HepG2 (cell line): ENCODE measurements at regions not wholly inside any gene's neighbourhood (a gene's known extent, or its start where the extent isn't known, plus 50 kb on each side); places are given as distances from the start of the nearest gene placed in this dataset.

Experiments
- ATAC-seq: fragments of 200-7000 bp; cut with Tn5 transposase; 3 replicates; pipeline ENCODE4 v1.9.1; 2020; ENCODE audit warnings: mild to moderate bottlenecking, moderate library complexity
- BruUV-seq: library from RNA; stranded (reverse); fragments of 400-500 nt; replicated peaks from 2 replicates; lab custom pipeline; 2021; lab: Mats Ljungman, UMichigan
- CTCF ChIA-PET: fragments of 300-600 bp; formaldehyde crosslinking; extraction: SDS; loops from one replicate; lab custom pipeline; 2021; ENCODE audit warnings: low total read pairs, inconsistent platforms, low intra/inter-chr PET ratio; lab: Yijun Ruan, JAX
- POLR2A ChIA-PET: fragments of 350-600 bp; sonication (Branson Sonifier 250); formaldehyde crosslinking; loops from one replicate; lab custom pipeline; 2020; ENCODE audit warnings: antibody characterized with exemption, inconsistent platforms; lab: Yijun Ruan, JAX
- DNase-seq: peaks from one replicate; pipeline ENCODE4 v3.0.0-alpha.2; 2015; ENCODE audit warnings: low spot score
- FAIRE-seq: peaks from 3 replicates; lab custom pipeline; 2011; peaks lifted over from hg19 to GRCh38; lab: Jason Lieb, UNC
- H2AFZ ChIP-seq: one replicate; pipeline ENCODE4 v1.6.1; 2011; ENCODE audit warnings: low read length, inconsistent platforms
- H3K27ac ChIP-seq: fragments of 300-600 bp; 3 replicates; pipeline ENCODE4 v1.8.0; 2011; ENCODE audit warnings: mixed run types, mild to moderate bottlenecking, mixed read lengths, low read length, inconsistent platforms; ENCODE audit not compliant: insufficient read depth; ENCODE audit errors: extremely low read length
- H3K27me3 ChIP-seq, 2 experiments: fragments of 200-600 bp in 1 of 2; 2 replicates in 1 of 2; 3 replicates in 1 of 2; pipeline versions ENCODE4 v1.6.0 to v1.8.0; 2011; ENCODE audit warnings: low read length in 2 of 2, mild to moderate bottlenecking in 2 of 2, moderate library complexity in 2 of 2, inconsistent platforms in 1 of 2; ENCODE audit not compliant: insufficient read depth in 2 of 2, control insufficient read depth in 1 of 2
- H3K36me3 ChIP-seq, 2 experiments: fragments of 200-600 bp in 1 of 2; replicated peaks in 1 of 2; 2 replicates in 1 of 2; 3 replicates in 1 of 2; pipeline versions ENCODE4 v1.5.1 to v1.8.0; 2011; ENCODE audit warnings: low read length in 2 of 2, inconsistent platforms in 1 of 2; ENCODE audit not compliant: insufficient read depth in 2 of 2, control insufficient read depth in 1 of 2
- H3K4me1 ChIP-seq: 2 replicates; pipeline ENCODE4 v1.5.1; 2012; ENCODE audit warnings: low read length, inconsistent platforms; ENCODE audit not compliant: insufficient read depth
- H3K4me2 ChIP-seq: 2 replicates; pipeline ENCODE4 v1.6.0; 2011; ENCODE audit warnings: low read depth, low read length, inconsistent platforms
- H3K4me3 ChIP-seq, 3 experiments: fragments of 200-600 bp in 1 of 3; sonication (generic), shearing (Covaris generic) in 1 of 3; replicated peaks in 1 of 3; 2 replicates each; pipeline ENCODE4 v1.5.1; 2011 to 2016; ENCODE audit warnings: low read length in 3 of 3, inconsistent platforms in 2 of 3, low read depth in 2 of 3, mild to moderate bottlenecking in 2 of 3, control low read depth in 1 of 3, mixed read lengths in 1 of 3; ENCODE audit not compliant: insufficient read depth in 1 of 3
- H3K79me2 ChIP-seq: one replicate; pipeline ENCODE4 v1.6.1; 2011; ENCODE audit warnings: low read length, inconsistent platforms; ENCODE audit not compliant: insufficient read depth
- H3K9ac ChIP-seq: 2 replicates; pipeline ENCODE4 v1.6.0; 2011; ENCODE audit warnings: mild to moderate bottlenecking, low read depth, low read length, inconsistent platforms; ENCODE audit not compliant: insufficient read depth
- H3K9me3 ChIP-seq: 2 replicates; pipeline ENCODE4 v1.5.1; 2012; ENCODE audit warnings: mild to moderate bottlenecking, low read length
- H4K20me1 ChIP-seq: 2 replicates; pipeline ENCODE4 v1.6.0; 2011; ENCODE audit warnings: inconsistent platforms, mild to moderate bottlenecking, low read length, moderate library complexity; ENCODE audit not compliant: insufficient read depth
- KMT2B ChIP-seq: IDR thresholded peaks from 2 replicates; pipeline ENCODE4 v1.6.1; 2016; ENCODE audit warnings: missing genetic modification reagents, missing compliant biosample characterization
- MBNL3 ChIP-seq: fragments of 250-450 bp; sonication (Bioruptor Pico); conservative IDR thresholded peaks from 2 replicates; pipeline ENCODE4 v1.8.0; 2022; ENCODE audit warnings: mild to moderate bottlenecking, inconsistent platforms
- ONECUT2 ChIP-seq: sonication (generic); formaldehyde crosslinking; IDR thresholded peaks from 2 replicates; pipeline ENCODE4 v1.4.0; 2020; ENCODE audit warnings: missing genetic modification reagents
- SETDB1 ChIP-seq: sonication (generic); formaldehyde crosslinking; IDR thresholded peaks from 2 replicates; pipeline ENCODE4 v1.5.1; 2020; ENCODE audit warnings: missing genetic modification reagents, mild to moderate bottlenecking, borderline replicate concordance
- ZNF34 ChIP-seq: sonication (generic); formaldehyde crosslinking; IDR thresholded peaks from 2 replicates; pipeline ENCODE4 v1.4.0; 2020; ENCODE audit warnings: mild to moderate bottlenecking, missing genetic modification reagents, borderline replicate concordance
- WGBS: methylation state at CpG from one replicate; pipeline ENCODE4 v1.1.6; 2017; ENCODE audit warnings: low lambda C conversion rate; 5-methylcytosine and 5-hydroxymethylcytosine counted together
- in situ Hi-C: cut with HindIII; loops from 2 replicates; pipeline ENCODE4 v1.10.0; 2017; ENCODE audit warnings: low pct_unique_long_range_greater_than_20kb; ENCODE audit not compliant: extremely low pct_ligation_motif_present
- intact Hi-C: fragments of 100-400 bp; cut with micrococcal nuclease; formaldehyde crosslinking; loops from one replicate; pipeline ENCODE4 v1.10.0; 2022; ENCODE audit not compliant: unreplicated experiment
- TF ChIP-seq, protein P1 (sequence below): sonication (generic); formaldehyde crosslinking; IDR thresholded peaks from 2 replicates; pipeline ENCODE4 v1.5.1; 2020; ENCODE audit warnings: mild to moderate bottlenecking, missing genetic modification reagents, borderline replicate concordance
- TF ChIP-seq, protein P2 (sequence below): sonication (generic); formaldehyde crosslinking; IDR thresholded peaks from 2 replicates; pipeline ENCODE4 v1.5.0; 2020; ENCODE audit warnings: mild to moderate bottlenecking, missing genetic modification reagents, borderline replicate concordance
- TF ChIP-seq, protein P3 (sequence below): sonication (generic); formaldehyde crosslinking; IDR thresholded peaks from 2 replicates; pipeline ENCODE4 v1.8.0; 2022; ENCODE audit warnings: mild to moderate bottlenecking, missing genetic modification reagents, borderline replicate concordance
- TF ChIP-seq, protein P4 (sequence below): sonication (generic); formaldehyde crosslinking; IDR thresholded peaks from 2 replicates; pipeline ENCODE4 v1.4.0; 2020; ENCODE audit warnings: mild to moderate bottlenecking, missing genetic modification reagents

DNA sequence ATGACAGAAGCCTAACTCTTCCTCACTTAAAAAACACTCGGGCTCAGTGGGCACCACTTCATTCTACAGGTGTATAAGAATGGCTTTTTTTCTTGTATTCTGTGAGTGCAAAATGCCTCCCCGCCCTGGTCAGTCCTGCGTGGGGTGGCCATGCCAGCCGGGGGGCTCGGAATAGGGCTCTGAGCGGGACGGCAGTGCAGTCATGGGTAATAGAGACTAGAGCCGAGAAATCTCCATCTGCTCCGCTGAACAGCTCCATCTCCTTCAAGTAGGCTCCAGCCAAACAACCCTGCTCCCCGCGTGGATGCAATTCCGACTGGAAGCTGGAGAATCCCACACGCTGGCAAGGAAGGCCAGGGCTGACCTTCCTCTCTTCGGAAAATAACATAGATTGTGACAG is 317.0 kb upstream of the IRX4 start:
- no peaks in the 10 kb centered on the region for H3K79me2 ChIP-seq
- in situ Hi-C loops: loop anchor here (10.0 to 25.0 kb wide), 2 partner anchors 538 to 1405 kb away; no protein-coding TSS in a partner anchor
- CTCF ChIA-PET: no interaction called here
- H3K4me3 ChIP-seq: no peak overlapping the region
- H2AFZ ChIP-seq: no peak overlapping the region
- DNase-seq (no peak), FAIRE-seq (no peak), ATAC-seq (no peak)
- H3K27ac ChIP-seq: no peak overlapping the region
- POLR2A ChIA-PET: no interaction called here
- no TSS peak for BruUV-seq
- H3K4me1 ChIP-seq: no peaks in the 10 kb centered on the region
- WGBS: 9% methylated on average over 14 of the region's 14 CpGs
- H3K9me3 ChIP-seq: peaks cover 7% of the 10 kb centered on the region; the same call in 1 of the 2 replicates
- no peaks in the 10 kb centered on the region for H4K20me1 ChIP-seq
- no peaks in the 10 kb centered on the region for H3K36me3 ChIP-seq
- H3K27me3 ChIP-seq: peaks cover 2 to 26% of the 10 kb centered on the region in 2 experiments; a peak in 3 of 5 replicates
- no peak overlapping the region for H3K4me2 ChIP-seq
- intact Hi-C loops: no loop called here
- no peak overlapping the region for H3K9ac ChIP-seq
- TF ChIP-seq, protein P1, sequence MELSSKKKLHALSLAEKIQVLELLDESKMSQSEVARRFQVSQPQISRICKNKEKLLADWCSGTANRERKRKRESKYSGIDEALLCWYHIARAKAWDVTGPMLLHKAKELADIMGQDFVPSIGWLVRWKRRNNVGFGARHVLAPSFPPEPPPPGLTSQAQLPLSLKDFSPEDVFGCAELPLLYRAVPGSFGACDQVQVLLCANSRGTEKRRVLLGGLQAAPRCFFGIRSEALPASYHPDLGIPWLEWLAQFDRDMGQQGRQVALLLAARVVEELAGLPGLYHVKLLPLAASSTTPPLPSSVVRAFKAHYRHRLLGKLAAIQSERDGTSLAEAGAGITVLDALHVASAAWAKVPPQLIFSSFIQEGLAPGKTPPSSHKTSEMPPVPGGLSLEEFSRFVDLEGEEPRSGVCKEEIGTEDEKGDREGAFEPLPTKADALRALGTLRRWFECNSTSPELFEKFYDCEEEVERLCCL (CRISPR knock-in tag): no peak
- TF ChIP-seq MBNL3 (CRISPR knock-in tag) (no peak), ZNF34 (CRISPR knock-in tag) (no peak), ONECUT2 (no peak), SETDB1 (CRISPR knock-in tag) (no peak), KMT2B (CRISPR knock-in tag) (no peak)
- TF ChIP-seq, protein P2, sequence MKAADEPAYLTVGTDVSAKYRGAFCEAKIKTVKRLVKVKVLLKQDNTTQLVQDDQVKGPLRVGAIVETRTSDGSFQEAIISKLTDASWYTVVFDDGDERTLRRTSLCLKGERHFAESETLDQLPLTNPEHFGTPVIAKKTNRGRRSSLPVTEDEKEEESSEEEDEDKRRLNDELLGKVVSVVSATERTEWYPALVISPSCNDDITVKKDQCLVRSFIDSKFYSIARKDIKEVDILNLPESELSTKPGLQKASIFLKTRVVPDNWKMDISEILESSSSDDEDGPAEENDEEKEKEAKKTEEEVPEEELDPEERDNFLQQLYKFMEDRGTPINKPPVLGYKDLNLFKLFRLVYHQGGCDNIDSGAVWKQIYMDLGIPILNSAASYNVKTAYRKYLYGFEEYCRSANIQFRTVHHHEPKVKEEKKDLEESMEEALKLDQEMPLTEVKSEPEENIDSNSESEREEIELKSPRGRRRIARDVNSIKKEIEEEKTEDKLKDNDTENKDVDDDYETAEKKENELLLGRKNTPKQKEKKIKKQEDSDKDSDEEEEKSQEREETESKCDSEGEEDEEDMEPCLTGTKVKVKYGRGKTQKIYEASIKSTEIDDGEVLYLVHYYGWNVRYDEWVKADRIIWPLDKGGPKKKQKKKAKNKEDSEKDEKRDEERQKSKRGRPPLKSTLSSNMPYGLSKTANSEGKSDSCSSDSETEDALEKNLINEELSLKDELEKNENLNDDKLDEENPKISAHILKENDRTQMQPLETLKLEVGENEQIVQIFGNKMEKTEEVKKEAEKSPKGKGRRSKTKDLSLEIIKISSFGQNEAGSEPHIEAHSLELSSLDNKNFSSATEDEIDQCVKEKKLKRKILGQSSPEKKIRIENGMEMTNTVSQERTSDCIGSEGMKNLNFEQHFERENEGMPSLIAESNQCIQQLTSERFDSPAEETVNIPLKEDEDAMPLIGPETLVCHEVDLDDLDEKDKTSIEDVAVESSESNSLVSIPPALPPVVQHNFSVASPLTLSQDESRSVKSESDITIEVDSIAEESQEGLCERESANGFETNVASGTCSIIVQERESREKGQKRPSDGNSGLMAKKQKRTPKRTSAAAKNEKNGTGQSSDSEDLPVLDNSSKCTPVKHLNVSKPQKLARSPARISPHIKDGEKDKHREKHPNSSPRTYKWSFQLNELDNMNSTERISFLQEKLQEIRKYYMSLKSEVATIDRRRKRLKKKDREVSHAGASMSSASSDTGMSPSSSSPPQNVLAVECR: no peak
- TF ChIP-seq, protein P3, sequence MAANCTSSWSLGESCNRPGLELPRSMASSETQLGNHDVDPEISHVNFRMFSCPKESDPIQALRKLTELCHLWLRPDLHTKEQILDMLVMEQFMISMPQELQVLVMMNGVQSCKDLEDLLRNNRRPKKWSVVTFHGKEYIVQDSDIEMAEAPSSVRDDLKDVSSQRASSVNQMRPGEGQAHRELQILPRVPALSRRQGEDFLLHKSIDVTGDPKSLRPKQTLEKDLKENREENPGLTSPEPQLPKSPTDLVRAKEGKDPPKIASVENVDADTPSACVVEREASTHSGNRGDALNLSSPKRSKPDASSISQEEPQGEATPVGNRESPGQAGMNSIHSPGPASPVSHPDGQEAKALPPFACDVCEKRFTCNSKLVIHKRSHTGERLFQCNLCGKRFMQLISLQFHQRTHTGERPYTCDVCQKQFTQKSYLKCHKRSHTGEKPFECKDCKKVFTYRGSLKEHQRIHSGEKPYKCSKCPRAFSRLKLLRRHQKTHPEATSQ (CRISPR knock-in tag): no peak
- TF ChIP-seq, protein P4, sequence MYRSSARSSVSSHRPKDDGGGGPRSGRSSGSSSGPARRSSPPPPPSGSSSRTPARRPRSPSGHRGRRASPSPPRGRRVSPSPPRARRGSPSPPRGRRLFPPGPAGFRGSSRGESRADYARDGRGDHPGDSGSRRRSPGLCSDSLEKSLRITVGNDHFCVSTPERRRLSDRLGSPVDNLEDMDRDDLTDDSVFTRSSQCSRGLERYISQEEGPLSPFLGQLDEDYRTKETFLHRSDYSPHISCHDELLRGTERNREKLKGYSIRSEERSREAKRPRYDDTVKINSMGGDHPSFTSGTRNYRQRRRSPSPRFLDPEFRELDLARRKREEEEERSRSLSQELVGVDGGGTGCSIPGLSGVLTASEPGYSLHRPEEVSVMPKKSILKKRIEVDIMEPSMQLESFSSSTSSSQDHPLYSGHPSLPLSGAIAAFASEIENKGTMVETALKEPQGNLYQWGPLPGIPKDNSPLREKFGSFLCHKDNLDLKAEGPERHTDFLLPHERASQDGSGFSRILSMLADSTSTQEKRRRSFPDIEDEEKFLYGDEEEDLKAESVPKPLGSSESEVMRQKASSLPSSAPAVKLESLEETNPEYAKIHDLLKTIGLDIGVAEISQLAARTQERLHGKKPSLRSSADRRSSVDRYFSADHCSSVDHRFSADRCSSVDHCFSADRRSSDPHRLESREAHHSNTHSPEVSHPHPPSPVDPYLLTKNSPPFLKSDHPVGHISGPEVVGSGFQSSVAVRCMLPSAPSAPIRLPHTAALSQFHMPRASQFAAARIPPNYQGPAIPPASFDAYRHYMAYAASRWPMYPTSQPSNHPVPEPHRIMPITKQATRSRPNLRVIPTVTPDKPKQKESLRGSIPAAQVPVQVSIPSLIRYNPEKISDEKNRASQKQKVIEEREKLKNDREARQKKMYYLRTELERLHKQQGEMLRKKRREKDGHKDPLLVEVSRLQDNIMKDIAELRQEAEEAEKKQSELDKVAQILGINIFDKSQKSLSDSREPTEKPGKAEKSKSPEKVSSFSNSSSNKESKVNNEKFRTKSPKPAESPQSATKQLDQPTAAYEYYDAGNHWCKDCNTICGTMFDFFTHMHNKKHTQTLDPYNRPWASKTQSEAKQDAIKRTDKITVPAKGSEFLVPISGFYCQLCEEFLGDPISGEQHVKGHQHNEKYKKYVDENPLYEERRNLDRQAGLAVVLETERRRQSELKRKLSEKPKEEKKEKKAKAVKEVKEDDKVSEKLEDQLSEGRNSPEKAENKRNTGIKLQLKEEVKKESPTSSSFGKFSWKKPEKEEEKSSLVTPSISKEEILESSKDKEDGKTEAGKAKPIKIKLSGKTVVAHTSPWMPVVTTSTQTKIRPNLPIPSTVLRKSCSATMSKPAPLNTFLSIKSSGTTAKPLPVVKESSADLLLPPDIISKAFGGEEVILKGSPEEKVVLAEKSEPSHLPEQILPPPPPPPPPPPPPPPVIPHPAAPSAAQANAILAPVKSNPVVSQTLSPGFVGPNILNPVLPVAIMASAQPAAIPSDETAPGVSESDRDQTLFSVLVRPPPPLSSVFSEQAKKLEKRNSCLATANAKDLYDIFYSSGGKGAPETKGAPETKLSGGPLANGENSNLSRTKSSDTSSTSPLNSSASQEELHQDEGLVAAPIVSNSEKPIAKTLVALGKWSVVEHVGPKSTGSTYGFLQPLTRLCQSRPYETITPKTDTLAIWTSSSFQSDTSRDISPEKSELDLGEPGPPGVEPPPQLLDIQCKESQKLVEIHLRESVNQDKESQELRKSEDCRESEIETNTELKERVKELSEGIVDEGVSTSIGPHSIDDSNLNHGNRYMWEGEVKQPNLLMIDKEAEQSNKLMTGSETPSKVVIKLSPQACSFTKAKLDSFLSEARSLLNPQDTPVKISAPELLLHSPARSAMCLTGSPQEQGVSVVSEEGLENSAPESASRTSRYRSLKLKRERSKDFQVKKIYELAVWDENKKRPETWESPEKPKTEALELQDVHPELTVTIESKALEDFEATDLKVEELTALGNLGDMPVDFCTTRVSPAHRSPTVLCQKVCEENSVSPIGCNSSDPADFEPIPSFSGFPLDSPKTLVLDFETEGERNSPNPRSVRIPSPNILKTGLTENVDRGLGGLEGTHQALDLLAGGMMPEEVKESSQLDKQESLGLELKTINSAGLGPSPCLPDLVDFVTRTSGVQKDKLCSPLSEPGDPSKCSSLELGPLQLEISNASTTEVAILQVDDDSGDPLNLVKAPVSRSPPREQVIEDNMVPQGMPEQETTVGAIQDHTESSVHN (CRISPR knock-in tag): no peak
